Thyroid gland (tissue), 4 donors: ENCODE measurements at regions not wholly inside any gene's neighbourhood (a gene's known extent, or its start where the extent isn't known, plus 50 kb on each side); places are given as distances from the start of the nearest gene placed in this dataset.

Experiments used
- DNase-seq, 2 donors: peaks; one replicate each; pipeline ENCODE4 v3.0.0-alpha.2; 2019
- H3K27ac ChIP-seq, 3 donors: fragments of 200-600 bp; sonication (generic); 1 replicate in 2 of 3; 2 replicates in 1 of 3; pipeline ENCODE4 v1.5.1; 2016 to 2019; ENCODE audit warnings: mild to moderate bottlenecking in 1 of 3, moderate library complexity in 1 of 3
- H3K27me3 ChIP-seq: fragments of 200-600 bp; sonication (generic); one replicate; pipeline ENCODE4 v1.5.1; 2019
- H3K36me3 ChIP-seq, 2 donors: fragments of 200-600 bp; sonication (generic); one replicate each; pipeline ENCODE4 v1.5.1; 2016 to 2019
- H3K4me1 ChIP-seq, 2 donors: fragments of 200-600 bp; sonication (generic); one replicate each; pipeline ENCODE4 v1.5.1; 2017 to 2019
- H3K4me3 ChIP-seq, 3 donors: fragments of 200-600 bp; sonication (generic); replicated peaks in 1 of 3; 1 replicate in 2 of 3; 2 replicates in 1 of 3; pipeline ENCODE4 v1.5.1; 2016; ENCODE audit warnings: mild to moderate bottlenecking in 1 of 3
- H3K9me3 ChIP-seq: fragments of 200-600 bp; sonication (generic); one replicate; pipeline ENCODE4 v1.5.1; 2017
- CTCF ChIP-seq, 6 experiments: fragments of 200-600 bp in 3 of 6; fragments of 450-650 bp in 3 of 6; sonication (generic) in 3 of 6; IDR thresholded peaks; one replicate each; pipeline ENCODE4 v1.5.1; 2016 to 2019; ENCODE audit warnings: antibody characterized with exemption in 6 of 6, mild to moderate bottlenecking in 2 of 6, inconsistent platforms in 1 of 6, moderate library complexity in 1 of 6
- POLR2A ChIP-seq, 2 donors: fragments of 450-650 bp; IDR thresholded peaks; one replicate each; pipeline ENCODE4 v1.6.1; 2017; ENCODE audit warnings: antibody characterized with exemption in 2 of 2, mild to moderate bottlenecking in 2 of 2, moderate library complexity in 1 of 2
- WGBS, 2 donors: methylation state at CpG; one replicate each; pipeline ENCODE4 v1.1.5; 2017; 5-methylcytosine and 5-hydroxymethylcytosine counted together
- intact Hi-C: fragments of 100-400 bp; cut with DNase I; formaldehyde crosslinking; loops from one replicate; pipeline ENCODE4 v1.15.1; 2023

GRCh38 chr3:132245552-132246142 is 71.6 kb upstream of the ACP3 start:
- DNase-seq: peak; percentile 36 to 40
- Histone ChIP-seq H3K4me3 (no peak overlapping the region), H3K4me1 (peaks cover 14 to 27% of the 10 kb centered on the region in 2 donors), H3K27ac (no peak overlapping the region), H3K36me3 (no peaks in the 10 kb centered on the region), H3K9me3 (no peaks in the 10 kb centered on the region), H3K27me3 (no peaks in the 10 kb centered on the region)
- intact Hi-C loops: no loop called here
- TF ChIP-seq CTCF (IDR thresholded peaks at IDR 0.05): no peak
- WGBS, 2 donors: 29 to 30% methylated on average over 3 of the region's 3 CpGs

- no peaks in the 10 kb centered on the region for H3K9me3 ChIP-seq
- H3K36me3 ChIP-seq: no peaks in the 10 kb centered on the region
- H3K4me3 ChIP-seq: no peak overlapping the region
- no peak for DNase-seq
- peaks cover 14 to 27% of the 10 kb centered on the region in 2 donors for H3K4me1 ChIP-seq
- intact Hi-C loops: no loop called here
- WGBS, 2 donors: 84 to 92% methylated on average over 3 of the region's 3 CpGs
- H3K27ac ChIP-seq: no peak overlapping the region
- TF ChIP-seq POLR2A (IDR thresholded peaks at IDR 0.05) (no peak), CTCF (IDR thresholded peaks at IDR 0.05) (no peak)
- no peaks in the 10 kb centered on the region for H3K27me3 ChIP-seq
Measured at GRCh38 chr3:132246212-132246611, 71.0 kb upstream of the ACP3 start.

DNA sequence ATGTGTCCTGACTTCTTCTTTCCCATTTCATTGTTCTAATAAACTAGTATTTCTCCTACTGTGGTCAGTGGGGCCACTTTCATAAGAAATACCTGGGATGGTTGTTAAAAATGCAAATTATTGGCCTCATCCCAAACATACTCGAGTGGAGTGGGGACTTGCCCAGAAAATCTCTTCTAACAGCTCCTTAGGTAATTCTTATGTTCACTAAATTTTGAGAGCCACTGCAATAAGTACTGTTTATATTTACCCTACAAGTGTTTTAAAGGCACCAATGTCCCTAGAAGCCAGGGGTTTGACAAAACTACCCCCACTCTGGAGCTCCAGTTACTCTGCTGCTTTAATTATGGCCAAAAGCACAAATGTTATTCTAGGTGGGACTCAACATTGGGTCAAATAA is 70.0 kb upstream of the ACP3 start:
- 14 to 25% methylated on average over 1 of the region's 1 CpG for WGBS, 2 donors
- no peak overlapping the region for H3K27ac ChIP-seq
- intact Hi-C loops: no loop called here
- peaks cover 14 to 27% of the 10 kb centered on the region in 2 donors for H3K4me1 ChIP-seq
- H3K27me3 ChIP-seq: no peaks in the 10 kb centered on the region
- H3K9me3 ChIP-seq: no peaks in the 10 kb centered on the region
- H3K4me3 ChIP-seq: no peak overlapping the region
- H3K36me3 ChIP-seq: no peaks in the 10 kb centered on the region
- DNase-seq: no peak
- TF ChIP-seq POLR2A (IDR thresholded peaks at IDR 0.05) (no peak), CTCF (IDR thresholded peaks at IDR 0.05) (no peak)

DNA sequence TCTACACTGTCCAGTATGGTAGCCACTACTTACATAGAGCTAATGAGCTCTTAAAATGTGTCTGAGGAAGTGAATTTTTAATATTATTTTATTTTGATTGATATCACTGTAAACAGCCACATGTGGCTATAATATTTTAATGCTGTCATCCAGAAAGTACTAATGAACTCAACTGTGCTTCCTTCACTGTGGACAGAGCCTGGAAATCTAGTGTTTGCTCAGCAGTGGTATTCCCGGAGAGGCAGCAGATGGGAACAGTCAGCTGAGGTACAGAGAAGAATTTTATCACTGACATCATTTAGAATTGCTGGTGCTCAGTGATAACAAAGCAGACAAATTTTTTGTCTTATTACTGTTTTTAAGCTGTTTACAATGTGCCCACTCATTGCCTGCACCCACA is 68.7 kb upstream of the ACP3 start:
- DNase-seq: no peak
- Histone ChIP-seq H3K27me3 (no peaks in the 10 kb centered on the region), H3K27ac (no peak overlapping the region), H3K4me3 (no peak overlapping the region), H3K36me3 (no peaks in the 10 kb centered on the region), H3K9me3 (no peaks in the 10 kb centered on the region), H3K4me1 (peaks cover 14 to 27% of the 10 kb centered on the region in 2 donors)
- 0 to 39% methylated on average over 1 of the region's 1 CpG for WGBS, 2 donors
- no peak for TF ChIP-seq CTCF (IDR thresholded peaks at IDR 0.05)
- TF ChIP-seq POLR2A (IDR thresholded peaks at IDR 0.05): no peak
- intact Hi-C loops: no loop called here

DNA sequence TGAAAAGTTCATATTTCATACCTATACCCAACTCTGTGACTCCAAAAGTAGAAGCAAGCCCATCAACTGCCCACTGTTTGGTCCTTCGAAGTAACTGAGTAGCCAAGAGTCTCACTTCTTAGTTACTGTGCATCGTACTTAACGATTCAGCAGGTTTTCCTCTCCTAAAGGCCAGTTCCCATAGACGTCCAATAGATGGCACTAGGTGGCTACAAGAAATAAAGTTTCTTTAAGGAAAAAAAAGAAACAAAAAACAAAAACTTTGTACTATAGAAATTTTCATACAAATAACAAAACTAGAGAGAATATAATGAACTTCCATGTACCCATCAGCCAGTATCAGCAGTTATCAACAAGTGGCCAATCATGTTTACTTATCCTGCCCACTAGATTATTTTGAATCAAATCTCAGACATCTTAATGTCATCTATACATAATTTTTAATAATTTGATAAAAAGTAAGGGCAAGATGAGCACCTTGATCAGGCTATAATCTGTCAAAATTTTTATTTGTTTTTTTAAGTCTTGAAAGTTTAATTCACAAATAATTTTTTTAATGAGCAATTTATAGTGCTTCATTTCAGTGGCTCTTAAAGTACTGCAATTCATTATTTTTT is 63.8 kb upstream of the ACP3 start:
- DNase-seq: peak; percentile 20 to 27
- no peak for TF ChIP-seq POLR2A (IDR thresholded peaks at IDR 0.05)
- TF ChIP-seq CTCF (IDR thresholded peaks at IDR 0.05): peak; percentile 21 to 78 (median 76)
- intact Hi-C loops: loop anchor here (5.0 to 10.0 kb wide), 2 partner anchors 94 to 151 kb away; no protein-coding TSS in a partner anchor

More for the DNA sequence above, 63.8 kb upstream of the ACP3 start:
- WGBS, 2 donors: 8 to 11% methylated on average over 4 of the region's 4 CpGs
- Histone ChIP-seq H3K27ac (no peak overlapping the region), H3K4me1 (peaks cover 4 to 17% of the 10 kb centered on the region in 2 donors), H3K36me3 (no peaks in the 10 kb centered on the region), H3K4me3 (no peak overlapping the region), H3K9me3 (no peaks in the 10 kb centered on the region), H3K27me3 (no peaks in the 10 kb centered on the region)
